Neuronal stem cell (in vitro differentiated cells): ENCODE measurements at regions not wholly inside any gene's neighbourhood (a gene's known extent, or its start where the extent isn't known, plus 50 kb on each side); places are given as distances from the start of the nearest gene placed in this dataset.
"Not testable (repeated sequence)": the region's sequence is repeated elsewhere in the genome, so short reads cannot be mapped to it uniquely, and the experiment has no call there.

Experiments used
- DNase-seq: peaks from one replicate; pipeline ENCODE4 v3.0.0-alpha.2; 2013; ENCODE audit warnings: low spot score
- H2AFZ ChIP-seq: one replicate; pipeline ENCODE4 v1.6.1; 2013; ENCODE audit warnings: mild to moderate bottlenecking, low read length, inconsistent platforms
- H2AK5ac ChIP-seq: 2 replicates; pipeline ENCODE4 v1.6.1; 2013; ENCODE audit warnings: low read depth, mild to moderate bottlenecking, inconsistent platforms, low read length, moderate library complexity, mixed read lengths
- H2BK120ac ChIP-seq: 2 replicates; pipeline ENCODE4 v1.6.1; 2013; ENCODE audit warnings: low read depth, mild to moderate bottlenecking, inconsistent platforms, low read length, moderate library complexity, mixed read lengths
- H2BK12ac ChIP-seq: one replicate; pipeline ENCODE4 v1.6.1; 2013; ENCODE audit warnings: low read length, inconsistent platforms
- H2BK15ac ChIP-seq: 2 replicates; pipeline ENCODE4 v1.6.1; 2013; ENCODE audit warnings: mild to moderate bottlenecking, low read length, inconsistent platforms, mixed read lengths
- H2BK5ac ChIP-seq: one replicate; pipeline ENCODE4 v1.6.1; 2013; ENCODE audit warnings: inconsistent platforms, mild to moderate bottlenecking, low read length, moderate library complexity
- H3K14ac ChIP-seq: one replicate; pipeline ENCODE4 v1.6.1; 2013; ENCODE audit warnings: low read length, inconsistent platforms
- H3K18ac ChIP-seq: 2 replicates; pipeline ENCODE4 v1.6.1; 2013; ENCODE audit warnings: low read length, inconsistent platforms
- H3K23ac ChIP-seq: 2 replicates; pipeline ENCODE4 v1.6.1; 2013; ENCODE audit warnings: low read depth, mild to moderate bottlenecking, mixed read lengths, low read length, inconsistent platforms; ENCODE audit not compliant: poor library complexity
- H3K27ac ChIP-seq: replicated peaks from 3 replicates; pipeline ENCODE4 v1.5.1; 2013; ENCODE audit warnings: low read length, inconsistent platforms
- H3K27me3 ChIP-seq, 3 experiments: 2 replicates each; pipeline ENCODE4 v1.6.1; 2013; ENCODE audit warnings: low read length in 3 of 3, mild to moderate bottlenecking in 2 of 3, inconsistent platforms in 1 of 3, low read depth in 1 of 3, mixed read lengths in 1 of 3, moderate library complexity in 1 of 3; ENCODE audit not compliant: control insufficient read depth in 3 of 3, insufficient read depth in 3 of 3
- H3K36me3 ChIP-seq, 2 donors: replicated peaks in 1 of 2; 2 replicates each; pipeline ENCODE4 v1.6.1; 2013; ENCODE audit warnings: low read length in 2 of 2; ENCODE audit not compliant: control insufficient read depth in 2 of 2, insufficient read depth in 2 of 2
- H3K4ac ChIP-seq: 2 replicates; pipeline ENCODE4 v1.6.1; 2013; ENCODE audit warnings: inconsistent platforms, mild to moderate bottlenecking, low read length, moderate library complexity
- H3K4me1 ChIP-seq, 2 donors: 1 replicate in 1 of 2; 2 replicates in 1 of 2; pipeline ENCODE4 v1.6.1; 2013; ENCODE audit warnings: low read length in 2 of 2, low read depth in 1 of 2; ENCODE audit not compliant: control insufficient read depth in 2 of 2, insufficient read depth in 1 of 2
- H3K4me2 ChIP-seq: one replicate; pipeline ENCODE4 v1.6.1; 2013; ENCODE audit warnings: mild to moderate bottlenecking, low read length, inconsistent platforms; ENCODE audit not compliant: insufficient read depth, poor library complexity, severe bottlenecking
- H3K4me3 ChIP-seq, 2 donors: 2 replicates each; pipeline ENCODE4 v1.5.1; 2013; ENCODE audit warnings: low read length in 2 of 2, mild to moderate bottlenecking in 2 of 2, inconsistent platforms in 1 of 2, moderate library complexity in 1 of 2
- H3K79me1 ChIP-seq: one replicate; pipeline ENCODE4 v1.6.1; 2013; ENCODE audit warnings: low read depth, mild to moderate bottlenecking, inconsistent platforms, low read length, moderate library complexity
- H3K9ac ChIP-seq: one replicate; pipeline ENCODE4 v1.6.1; 2013; ENCODE audit warnings: mild to moderate bottlenecking, low read depth, low read length, inconsistent platforms; ENCODE audit not compliant: poor library complexity
- H3K9me3 ChIP-seq, 2 donors: replicated peaks in 1 of 2; 2 replicates each; pipeline versions ENCODE3 to v1.6.1; 2013; ENCODE audit warnings: low read length in 2 of 2, mild to moderate bottlenecking in 2 of 2, inconsistent platforms in 1 of 2, low read depth in 1 of 2, mixed read lengths in 1 of 2, moderate library complexity in 1 of 2; ENCODE audit not compliant: control insufficient read depth in 2 of 2, insufficient read depth in 1 of 2
- H4K8ac ChIP-seq: one replicate; pipeline ENCODE4 v1.6.1; 2013; ENCODE audit warnings: low read depth, mild to moderate bottlenecking, inconsistent platforms, low read length, moderate library complexity
- H4K91ac ChIP-seq: one replicate; pipeline ENCODE4 v1.6.1; 2013; ENCODE audit warnings: low read length, low read depth, mild to moderate bottlenecking, inconsistent platforms; ENCODE audit not compliant: poor library complexity
- WGBS, 2 donors: extraction: QIAGEN DNeasy Blood & Tissue Kit; methylation state at CpG; one replicate each; pipeline ENCODE4 v1.1.7; 2013; ENCODE audit warnings: missing lambda C conversion rate in 2 of 2, mixed read lengths in 1 of 2; ENCODE audit not compliant: insufficient read length in 2 of 2, insufficient replicate concordance in 1 of 2; ENCODE audit errors: extremely low coverage in 2 of 2; 5-methylcytosine and 5-hydroxymethylcytosine counted together

DNA sequence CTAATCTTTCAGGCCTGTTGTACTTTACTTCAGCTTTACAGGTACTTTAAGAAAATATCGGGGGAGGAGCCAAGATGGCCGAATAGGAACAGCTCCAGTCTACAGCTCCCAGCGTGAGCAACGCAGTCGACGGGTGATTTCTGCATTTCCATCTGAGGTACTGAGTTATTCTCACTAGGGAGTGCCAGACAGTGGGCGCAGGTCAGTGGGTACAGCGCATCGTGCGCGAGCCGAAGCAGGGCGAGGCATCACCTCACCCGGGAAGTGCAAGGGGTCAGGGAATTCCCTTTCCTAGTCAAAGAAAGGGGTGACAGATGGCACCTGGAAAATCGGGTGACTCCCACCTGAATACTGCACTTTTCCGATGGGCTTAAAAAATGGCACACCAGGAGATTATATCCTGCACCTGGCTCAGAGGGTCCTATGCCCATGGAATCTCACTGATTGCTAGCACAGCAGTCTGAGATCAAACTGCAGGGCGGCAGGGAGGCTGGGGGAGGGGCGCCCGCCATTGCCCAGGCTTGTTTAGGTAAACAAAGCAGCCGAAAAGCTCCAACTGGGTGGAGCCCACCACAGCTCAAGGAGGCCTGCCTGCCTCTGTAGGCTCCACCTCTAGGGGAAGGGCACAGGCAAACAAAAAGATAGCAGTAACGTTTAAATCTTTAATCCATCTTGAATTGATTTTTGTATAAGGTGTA lies 1185.4 kb upstream of the LRRN3 start:
- H2BK12ac ChIP-seq, DNase-seq, H2BK15ac ChIP-seq, H3K4me2 ChIP-seq, H3K18ac ChIP-seq, H4K8ac ChIP-seq, H3K9ac ChIP-seq, H3K9me3 ChIP-seq, H3K23ac ChIP-seq, H3K4ac ChIP-seq, H2BK5ac ChIP-seq, H3K27me3 ChIP-seq, H3K79me1 ChIP-seq, H3K14ac ChIP-seq, H3K4me3 ChIP-seq, H4K91ac ChIP-seq, H2AK5ac ChIP-seq, H2AFZ ChIP-seq, H3K27ac ChIP-seq, H3K36me3 ChIP-seq, H3K4me1 ChIP-seq, H2BK120ac ChIP-seq: not testable (repeated sequence)
- WGBS, 2 donors: no CpG with 5 or more reads among the region's 21 CpGs

DNA sequence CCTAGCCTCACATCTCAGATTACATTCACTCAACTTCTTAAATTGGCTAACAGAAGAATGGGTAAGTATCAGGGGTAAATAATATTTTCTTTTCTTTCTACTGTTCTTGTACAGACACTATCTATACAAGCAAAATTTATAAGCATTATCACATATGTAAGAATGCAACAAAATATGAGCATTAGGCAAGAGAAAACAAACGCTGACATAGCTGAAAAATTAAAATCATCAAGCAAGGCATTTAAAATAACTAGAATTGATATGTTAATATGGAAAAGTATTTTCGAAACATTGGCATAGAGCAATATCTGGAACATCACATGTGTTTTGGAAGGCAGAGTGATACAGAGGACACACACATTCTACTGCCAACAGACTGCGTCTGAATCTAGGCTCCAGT lies 1175.3 kb upstream of the LRRN3 start:
- H3K9me3 ChIP-seq: no peaks in the 10 kb centered on the region
- no peaks in the 10 kb centered on the region for H3K36me3 ChIP-seq

DNA sequence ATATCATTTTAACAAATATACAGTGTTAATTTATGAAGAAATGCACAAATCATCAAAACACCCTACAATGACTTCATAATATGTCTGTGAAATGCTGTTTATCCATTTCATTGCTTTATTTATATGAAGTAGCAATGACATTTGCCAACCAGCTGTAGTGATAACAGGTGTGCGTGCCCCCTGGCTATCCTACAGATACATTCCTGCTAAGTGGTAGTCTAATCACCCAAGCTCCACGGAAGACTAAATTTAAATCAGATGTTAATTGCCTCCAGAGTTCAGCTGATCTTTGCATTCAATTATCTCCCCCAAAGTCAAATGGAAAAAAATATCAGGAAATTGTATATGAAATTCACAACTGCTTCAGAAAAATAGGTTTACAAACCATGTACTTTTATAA lies 1164.2 kb upstream of the LRRN3 start:
- H3K4me1 ChIP-seq: peaks cover 0 to 3% of the 10 kb centered on the region in 2 donors
- H2BK15ac ChIP-seq: no peak overlapping the region
- no peaks in the 10 kb centered on the region for H3K79me1 ChIP-seq
- no peak overlapping the region for H3K23ac ChIP-seq
- H2AFZ ChIP-seq: no peak overlapping the region
- no peak for DNase-seq
- no peak overlapping the region for H3K4me3 ChIP-seq
- H3K4me2 ChIP-seq: no peak overlapping the region
- H3K36me3 ChIP-seq: no peaks in the 10 kb centered on the region
- H3K4ac ChIP-seq: no peak overlapping the region
- no peak overlapping the region for H2AK5ac ChIP-seq
- H2BK12ac ChIP-seq: no peak overlapping the region
- no peak overlapping the region for H2BK120ac ChIP-seq
- no peak overlapping the region for H3K9ac ChIP-seq
- no peak overlapping the region for H3K14ac ChIP-seq
- no peak overlapping the region for H3K27ac ChIP-seq
- no peaks in the 10 kb centered on the region for H3K27me3 ChIP-seq
- no peak overlapping the region for H4K91ac ChIP-seq
- H3K9me3 ChIP-seq: peaks cover 0 to 2% of the 10 kb centered on the region in 2 donors
- no peak overlapping the region for H2BK5ac ChIP-seq
- H4K8ac ChIP-seq: no peak overlapping the region
- WGBS, 2 donors: no CpG with 5 or more reads among the region's 2 CpGs
- no peak overlapping the region for H3K18ac ChIP-seq

More for the DNA sequence above, 1175.3 kb upstream of the LRRN3 start:
- Histone ChIP-seq H3K9ac (no peak overlapping the region), H2AK5ac (no peak overlapping the region), H3K4me2 (no peak overlapping the region), H3K27ac (no peak overlapping the region), H3K79me1 (no peaks in the 10 kb centered on the region), H2BK120ac (no peak overlapping the region), H3K4me3 (no peak overlapping the region), H2AFZ (no peak overlapping the region), H4K8ac (no peak overlapping the region), H2BK15ac (no peak overlapping the region), H4K91ac (no peak overlapping the region), H2BK12ac (no peak overlapping the region), H3K23ac (no peak overlapping the region), H3K4ac (no peak overlapping the region), H2BK5ac (no peak overlapping the region), H3K14ac (no peak overlapping the region), H3K27me3 (no peaks in the 10 kb centered on the region), H3K4me1 (no peaks in the 10 kb centered on the region), H3K18ac (no peak overlapping the region)
- no peak for DNase-seq
- WGBS, 2 donors: no CpG with 5 or more reads among the region's 3 CpGs

DNA sequence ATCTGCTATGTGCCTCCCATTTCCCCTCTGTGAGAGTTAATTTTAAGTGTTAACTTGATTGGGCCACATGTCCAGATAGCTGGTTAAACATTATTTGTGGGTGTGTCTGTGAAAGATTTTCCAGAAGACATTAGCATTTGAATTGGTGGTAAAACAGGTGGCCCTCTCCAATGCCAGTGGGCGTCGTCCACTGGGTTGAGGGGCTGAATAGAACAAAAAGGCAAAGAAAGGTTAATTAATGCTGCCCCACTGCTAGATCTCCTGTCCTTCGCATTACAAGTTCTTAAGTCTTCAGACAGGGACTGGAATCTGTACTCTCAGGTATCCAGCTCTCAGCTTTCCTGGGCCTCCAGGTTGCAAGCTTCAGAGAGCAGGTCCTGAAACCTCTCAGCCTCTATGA lies 1160.9 kb upstream of the LRRN3 start:
- no peaks in the 10 kb centered on the region for H3K27me3 ChIP-seq
- WGBS, 2 donors: no CpG with 5 or more reads among the region's 3 CpGs
- no peak overlapping the region for H3K23ac ChIP-seq
- H3K4ac ChIP-seq: no peak overlapping the region
- no peaks in the 10 kb centered on the region for H3K36me3 ChIP-seq
- no peak overlapping the region for H4K91ac ChIP-seq
- no peak overlapping the region for H3K18ac ChIP-seq
- peaks cover 0 to 2% of the 10 kb centered on the region in 2 donors for H3K9me3 ChIP-seq
- no peak overlapping the region for H3K14ac ChIP-seq
- no peak overlapping the region for H2BK120ac ChIP-seq
- H3K4me2 ChIP-seq: no peak overlapping the region
- no peak overlapping the region for H3K4me3 ChIP-seq
- H4K8ac ChIP-seq: no peak overlapping the region
- peaks cover 0 to 3% of the 10 kb centered on the region in 2 donors for H3K4me1 ChIP-seq
- no peak overlapping the region for H2BK5ac ChIP-seq
- no peak overlapping the region for H2AK5ac ChIP-seq
- no peak overlapping the region for H2BK12ac ChIP-seq
- no peak overlapping the region for H2BK15ac ChIP-seq
- H2AFZ ChIP-seq: no peak overlapping the region
- H3K9ac ChIP-seq: no peak overlapping the region
- no peak overlapping the region for H3K27ac ChIP-seq
- no peaks in the 10 kb centered on the region for H3K79me1 ChIP-seq
- DNase-seq: no peak
